ENCODE measurements at regions not wholly inside any gene's neighbourhood (a gene's known extent, or its start where the extent isn't known, plus 50 kb on each side); places are given as distances from the start of the nearest gene placed in this dataset.
A peak's percentile ranks its signal among the peaks of the same experiment; 100 is the strongest.

GRCh38 chr2:234138836-234139235, 88.3 kb downstream of the SPP2 start:
- ATAC-seq: no peak
- Histone ChIP-seq H3K36me3 (ENCODE audit: control insufficient read depth in 1 of 2, insufficient read depth in 2 of 2, low read length in 2 of 2) (no peaks in the 10 kb centered on the region), H3K27me3 (ENCODE audit: insufficient read depth, low read length) (no peaks in the 10 kb centered on the region), H3K9ac (ENCODE audit: low read length) (no peak overlapping the region), H3K9me2 (ENCODE audit: insufficient read depth) (no peaks in the 10 kb centered on the region), H3K4me3 (replicated peaks in 1 of 2; ENCODE audit: low read depth in 1 of 2, low read length in 2 of 2) (no peak overlapping the region), H3K4me1 (ENCODE audit: control insufficient read depth in 1 of 2, insufficient read depth in 2 of 2, low read length in 2 of 2) (peaks cover 8 to 33% of the 10 kb centered on the region in 2 experiments; a peak in 3 of 4 replicates), H3K79me2 (ENCODE audit: insufficient read depth, low read length) (no peaks in the 10 kb centered on the region), H3K9me3 (ENCODE audit: control insufficient read depth in 1 of 2, insufficient read depth in 1 of 2, low read depth in 1 of 2, low read length in 2 of 2) (no peaks in the 10 kb centered on the region), H3K4me2 (ENCODE audit: low read length) (no peak overlapping the region), H3K27ac (ENCODE audit: low read depth, low read length) (no peak overlapping the region), H4K20me1 (ENCODE audit: insufficient read depth) (no peaks in the 10 kb centered on the region), H2AFZ (ENCODE audit: low read depth, low read length, poor library complexity, severe bottlenecking) (no peak overlapping the region)
- no peak for DNase-seq (ENCODE audit: low read depth, low spot score)
- POLR2A ChIA-PET: no interaction called here
- intact Hi-C loops (cut with micrococcal nuclease): loop anchor here (5.0 to 10.0 kb wide), 2 partner anchors 286 to 973 kb away; no protein-coding TSS in a partner anchor
- RAD21 ChIA-PET (ENCODE audit: low non-redundant PET in 1 of 2, low total read pairs in 2 of 2, uncharacterized antibody in 2 of 2, unreplicated experiment in 2 of 2): no interaction called here
- no TSS peak for BruUV-seq (replicated peaks)
- CTCF ChIA-PET: no interaction called here
- TF ChIP-seq POLR2AphosphoS5 (IDR thresholded peaks at IDR 0.05; ENCODE audit: low read depth, low read length) (no peak), EGR1 (IDR thresholded peaks at IDR 0.05; ENCODE audit: low read depth) (no peak)

DNA sequence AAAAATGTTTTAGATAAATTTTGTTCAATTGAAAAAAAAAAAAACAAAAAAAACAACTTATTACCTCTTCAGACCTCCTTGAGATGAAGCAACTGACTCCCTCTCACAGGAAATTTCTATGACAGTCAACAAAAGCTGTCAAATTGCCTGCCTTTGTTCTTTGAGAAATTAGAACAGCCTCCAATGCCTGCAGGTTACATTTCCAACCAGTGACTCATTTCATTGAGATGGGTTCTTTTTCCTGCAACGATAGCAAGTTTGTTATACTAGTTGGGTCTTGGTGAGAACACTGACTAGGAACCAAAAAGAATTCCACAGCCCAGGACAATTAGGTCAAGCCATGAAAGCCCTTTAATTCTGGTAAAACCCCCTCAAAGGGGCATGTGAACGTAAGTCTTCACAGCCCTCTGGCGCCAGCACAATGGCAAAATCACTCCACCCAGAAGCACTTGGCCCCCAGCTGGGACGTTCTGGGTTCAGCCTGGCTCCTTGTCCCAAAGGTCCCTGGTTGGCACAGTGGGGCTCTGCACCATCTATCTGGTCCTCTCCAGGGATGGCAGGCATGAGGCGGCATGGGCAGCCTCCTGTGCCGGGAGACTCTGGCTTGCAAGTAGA, 87.0 kb downstream of the SPP2 start:
- Histone ChIP-seq H3K4me2 (ENCODE audit: low read length) (peak overlapping the region; percentile 49), H3K9ac (ENCODE audit: low read length) (no peak overlapping the region), H3K4me1 (ENCODE audit: control insufficient read depth in 1 of 2, insufficient read depth in 2 of 2, low read length in 2 of 2) (peaks cover 8 to 33% of the 10 kb centered on the region in 2 experiments; a peak in 3 of 4 replicates), H2AFZ (ENCODE audit: low read depth, low read length, poor library complexity, severe bottlenecking) (no peak overlapping the region), H3K9me2 (ENCODE audit: insufficient read depth) (no peaks in the 10 kb centered on the region), H3K27me3 (ENCODE audit: insufficient read depth, low read length) (no peaks in the 10 kb centered on the region), H3K9me3 (ENCODE audit: control insufficient read depth in 1 of 2, insufficient read depth in 1 of 2, low read depth in 1 of 2, low read length in 2 of 2) (no peaks in the 10 kb centered on the region), H3K36me3 (ENCODE audit: control insufficient read depth in 1 of 2, insufficient read depth in 2 of 2, low read length in 2 of 2) (no peaks in the 10 kb centered on the region), H3K27ac (ENCODE audit: low read depth, low read length) (no peak overlapping the region), H4K20me1 (ENCODE audit: insufficient read depth) (no peaks in the 10 kb centered on the region), H3K4me3 (replicated peaks in 1 of 2; ENCODE audit: low read depth in 1 of 2, low read length in 2 of 2) (no peak overlapping the region), H3K79me2 (ENCODE audit: insufficient read depth, low read length) (no peaks in the 10 kb centered on the region)
- POLR2A ChIA-PET: no interaction called here
- no peak for ATAC-seq
- RAD21 ChIA-PET (ENCODE audit: low non-redundant PET in 1 of 2, low total read pairs in 2 of 2, uncharacterized antibody in 2 of 2, unreplicated experiment in 2 of 2): no interaction called here
- no peak for DNase-seq (ENCODE audit: low read depth, low spot score)
- intact Hi-C loops (cut with micrococcal nuclease): loop anchor here (5.0 to 10.0 kb wide), 2 partner anchors 287 to 975 kb away; no protein-coding TSS in a partner anchor
- BruUV-seq (replicated peaks): no TSS peak
- CTCF ChIA-PET: interaction anchor here (0.6 to 1.7 kb wide), 2 partner anchors 40 to 408 kb away, joined by 4 to 6 read pairs; no protein-coding TSS in a partner anchor
- TF ChIP-seq YY1 (IDR thresholded peaks at IDR 0.05; ENCODE audit: extremely low read depth, insufficient replicate concordance, low read depth, low read length): no peak
- TF ChIP-seq EZH2phosphoT487 (IDR thresholded peaks at IDR 0.05; ENCODE audit: borderline replicate concordance): no peak
- no peak for TF ChIP-seq EZH2 (IDR thresholded peaks at IDR 0.05)
- TF ChIP-seq EGR1 (IDR thresholded peaks at IDR 0.05; ENCODE audit: low read depth): no peak
- no peak for TF ChIP-seq SRF (IDR thresholded peaks at IDR 0.05; ENCODE audit: low read depth)
- TF ChIP-seq POLR2AphosphoS5 (IDR thresholded peaks at IDR 0.05; ENCODE audit: low read depth, low read length): no peak
- TF ChIP-seq JUND (IDR thresholded peaks at IDR 0.05): peak; percentile 49; the same call in 1 of the 2 replicates
- TF ChIP-seq ZFX (IDR thresholded peaks at IDR 0.05): no peak
- 0 out of 2 replicates have a peak, but pooled peaks have one; percentile 18 for TF ChIP-seq SP1 (IDR thresholded peaks at IDR 0.05; ENCODE audit: low read depth)
- no peak for TF ChIP-seq ELF1 (IDR thresholded peaks at IDR 0.05; ENCODE audit: borderline replicate concordance, low read depth)
- TF ChIP-seq CTCF (IDR thresholded peaks at IDR 0.05 in 2 of 3, conservative IDR thresholded peaks at IDR 0.05 in 1 of 3; ENCODE audit: borderline replicate concordance in 1 of 3, insufficient read depth in 1 of 3, low read depth in 2 of 3, low read length in 2 of 3): no peak
- TF ChIP-seq SIN3A (IDR thresholded peaks at IDR 0.05; ENCODE audit: low read depth): no peak
- TF ChIP-seq CEBPB (IDR thresholded peaks at IDR 0.05; ENCODE audit: low read depth): peak; percentile 38; the same call in 1 of the 2 replicates
- TF ChIP-seq MAX (IDR thresholded peaks at IDR 0.05): 0 out of 2 replicates have a peak, but pooled peaks have one; percentile 14
- no peak for TF ChIP-seq ZBTB33 (IDR thresholded peaks at IDR 0.05; ENCODE audit: extremely low read depth, insufficient replicate concordance, low read length)

All from HCT116 (cell line).